ENCODE measurements at regions not wholly inside any gene's neighbourhood (a gene's known extent, or its start where the extent isn't known, plus 50 kb on each side); places are given as distances from the start of the nearest gene placed in this dataset.
"Not testable (repeated sequence)": the region's sequence is repeated elsewhere in the genome, so short reads cannot be mapped to it uniquely, and the experiment has no call there.

GRCh38 chr14:105630935-105631779 lies 104.8 kb downstream of the TMEM121 start:
- peaks cover 41% of the 10 kb centered on the region for H3K9me3 ChIP-seq (ENCODE audit: control insufficient read depth, insufficient read depth, low read length)
- H3K27me3 ChIP-seq (ENCODE audit: control insufficient read depth, insufficient read depth, low read length), result not testable (repeated sequence)

DNA sequence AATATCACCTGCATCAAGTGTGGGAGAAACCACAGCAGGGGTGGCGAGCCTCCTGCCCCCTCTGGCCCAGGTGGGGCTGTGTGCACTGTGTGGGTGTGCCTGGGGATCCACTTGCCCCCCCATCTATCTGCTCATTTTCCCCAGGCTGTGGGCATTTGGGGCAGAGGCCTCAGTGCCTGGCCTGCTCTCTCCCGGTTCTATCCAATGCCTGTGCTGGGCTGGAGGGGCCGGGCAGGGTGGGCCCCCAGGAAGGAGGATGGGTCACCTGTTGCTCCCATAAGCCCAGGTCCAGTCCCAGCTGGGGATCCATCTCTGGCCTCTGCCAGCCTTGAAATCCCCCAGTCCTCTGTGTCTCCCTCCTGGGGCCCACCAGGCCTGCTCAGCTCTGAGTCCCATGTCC lies 105.6 kb downstream of the TMEM121 start:
- peaks cover 46% of the 10 kb centered on the region for H3K9me3 ChIP-seq (ENCODE audit: control insufficient read depth, insufficient read depth, low read length)
- no peaks in the 10 kb centered on the region for H3K27me3 ChIP-seq (ENCODE audit: control insufficient read depth, insufficient read depth, low read length)
- H3K27ac ChIP-seq (ENCODE audit: low read depth, low read length), result no peak overlapping the region
- no peaks in the 10 kb centered on the region for H3K4me1 ChIP-seq (ENCODE audit: control insufficient read depth, insufficient read depth, low read length)
- no peaks in the 10 kb centered on the region for H3K36me3 ChIP-seq (ENCODE audit: control insufficient read depth, insufficient read depth, low read length)
- H3K4me3 ChIP-seq (ENCODE audit: low read depth, low read length), result no peak overlapping the region
- no peak overlapping the region for H3K9ac ChIP-seq (ENCODE audit: low read depth, low read length)

More at GRCh38 chr14:105630935-105631779, 104.8 kb downstream of the TMEM121 start:
- H3K4me3 ChIP-seq (ENCODE audit: low read depth, low read length); H3K4me1 ChIP-seq (ENCODE audit: control insufficient read depth, insufficient read depth, low read length); H3K36me3 ChIP-seq (ENCODE audit: control insufficient read depth, insufficient read depth, low read length); H3K9ac ChIP-seq (ENCODE audit: low read depth, low read length); H3K27ac ChIP-seq (ENCODE audit: low read depth, low read length): not testable (repeated sequence)

DNA sequence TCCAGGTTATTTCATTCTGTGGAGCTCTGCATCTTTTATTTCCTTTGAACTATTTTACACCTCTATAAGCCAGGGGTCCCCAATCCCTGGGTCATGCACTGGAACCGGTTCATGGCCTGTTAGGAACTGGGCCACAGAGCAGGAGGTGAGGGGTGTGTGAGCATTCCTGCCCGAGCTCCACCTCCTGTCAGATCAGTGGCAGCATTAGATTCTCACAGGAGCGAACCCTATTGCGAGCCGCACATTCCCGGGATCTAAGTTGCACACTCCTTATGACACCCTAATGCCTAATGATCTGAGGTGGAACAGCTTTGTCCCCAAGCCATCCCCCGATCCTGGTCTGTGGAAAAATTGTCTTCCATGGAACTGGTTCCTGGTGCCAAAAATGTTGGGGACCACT lies 107.2 kb downstream of the TMEM121 start:
- peaks cover 47% of the 10 kb centered on the region for H3K9me3 ChIP-seq (ENCODE audit: control insufficient read depth, insufficient read depth, low read length)
- not testable (repeated sequence) for H3K4me1 ChIP-seq (ENCODE audit: control insufficient read depth, insufficient read depth, low read length); H3K27me3 ChIP-seq (ENCODE audit: control insufficient read depth, insufficient read depth, low read length); H3K4me3 ChIP-seq (ENCODE audit: low read depth, low read length); H3K27ac ChIP-seq (ENCODE audit: low read depth, low read length); H3K9ac ChIP-seq (ENCODE audit: low read depth, low read length); H3K36me3 ChIP-seq (ENCODE audit: control insufficient read depth, insufficient read depth, low read length)

DNA sequence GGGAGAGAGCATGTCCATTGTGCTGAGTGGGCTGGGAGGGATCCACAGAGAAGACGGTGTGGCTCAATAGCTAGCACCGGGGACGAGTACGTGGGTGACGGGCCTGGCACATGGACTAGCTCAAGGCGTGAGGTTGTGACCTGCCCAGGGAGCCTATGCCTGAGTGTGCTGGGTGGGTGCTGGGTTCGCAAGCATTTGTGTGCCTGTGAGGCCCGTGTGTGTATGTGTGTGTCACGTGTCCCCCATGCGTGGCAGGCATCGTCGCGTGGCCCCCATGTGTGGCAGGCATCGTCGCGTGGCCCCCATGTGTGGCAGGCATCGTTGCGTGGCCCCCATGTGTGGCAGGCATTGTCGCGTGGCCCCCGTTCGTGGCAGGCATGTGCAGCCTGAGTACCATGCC lies 109.2 kb downstream of the TMEM121 start:
- Histone ChIP-seq H3K4me3 (ENCODE audit: low read depth, low read length) (no peak overlapping the region), H3K9me3 (ENCODE audit: control insufficient read depth, insufficient read depth, low read length) (peaks cover 38% of the 10 kb centered on the region)

DNA sequence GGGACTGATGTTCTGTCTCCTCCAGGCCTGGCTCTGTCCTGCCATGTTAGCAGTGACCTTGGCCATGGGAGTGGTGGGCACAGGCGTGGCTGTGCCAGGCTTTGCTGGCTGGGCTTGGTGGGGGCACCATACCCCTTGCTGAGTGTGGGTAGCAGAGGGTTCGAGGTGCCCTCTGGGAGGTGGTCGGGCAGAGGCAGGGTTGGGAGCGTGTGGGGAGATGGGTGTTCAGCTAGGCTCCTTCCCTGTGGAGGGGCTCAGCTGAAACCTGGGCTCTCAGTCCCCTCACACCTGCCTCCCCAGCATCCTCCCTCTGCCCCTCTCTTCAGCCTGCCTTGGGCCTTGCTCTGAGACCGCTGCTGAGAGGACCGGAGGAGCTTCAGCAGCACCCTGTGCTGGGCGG lies 109.6 kb downstream of the TMEM121 start:
- peaks cover 38% of the 10 kb centered on the region for H3K9me3 ChIP-seq (ENCODE audit: control insufficient read depth, insufficient read depth, low read length)
- not testable (repeated sequence) for H3K27me3 ChIP-seq (ENCODE audit: control insufficient read depth, insufficient read depth, low read length); H3K4me1 ChIP-seq (ENCODE audit: control insufficient read depth, insufficient read depth, low read length); H3K36me3 ChIP-seq (ENCODE audit: control insufficient read depth, insufficient read depth, low read length); H3K27ac ChIP-seq (ENCODE audit: low read depth, low read length); H3K9ac ChIP-seq (ENCODE audit: low read depth, low read length); H3K4me3 ChIP-seq (ENCODE audit: low read depth, low read length)

More for the DNA sequence above, 109.2 kb downstream of the TMEM121 start:
- no peak overlapping the region for H3K9ac ChIP-seq (ENCODE audit: low read depth, low read length)
- no peak overlapping the region for H3K27ac ChIP-seq (ENCODE audit: low read depth, low read length)
- no peaks in the 10 kb centered on the region for H3K27me3 ChIP-seq (ENCODE audit: control insufficient read depth, insufficient read depth, low read length)
- no peaks in the 10 kb centered on the region for H3K36me3 ChIP-seq (ENCODE audit: control insufficient read depth, insufficient read depth, low read length)
- H3K4me1 ChIP-seq (ENCODE audit: control insufficient read depth, insufficient read depth, low read length), result no peaks in the 10 kb centered on the region

DNA sequence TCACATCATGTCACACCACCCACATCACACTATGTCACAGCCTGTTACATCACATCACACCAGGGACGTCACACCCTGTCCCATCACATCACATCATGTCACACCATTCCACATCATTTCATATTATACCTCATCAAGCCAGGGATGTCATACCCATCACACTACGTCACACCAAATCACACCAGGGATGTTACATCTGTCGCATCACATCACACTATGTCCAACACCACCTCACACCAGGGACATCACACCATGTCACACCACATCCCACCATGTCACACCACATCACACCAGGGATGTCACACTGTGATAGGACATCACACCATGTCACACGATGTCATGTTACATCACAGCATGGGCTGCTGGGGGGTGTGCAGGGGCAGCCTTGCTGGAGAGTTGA lies 110.6 kb downstream of the TMEM121 start:
- Histone ChIP-seq H3K4me1 (ENCODE audit: control insufficient read depth, insufficient read depth, low read length) (no peaks in the 10 kb centered on the region), H3K9me3 (ENCODE audit: control insufficient read depth, insufficient read depth, low read length) (peaks cover 39% of the 10 kb centered on the region), H3K27ac (ENCODE audit: low read depth, low read length) (no peak overlapping the region), H3K4me3 (ENCODE audit: low read depth, low read length) (no peak overlapping the region), H3K27me3 (ENCODE audit: control insufficient read depth, insufficient read depth, low read length) (no peaks in the 10 kb centered on the region), H3K9ac (ENCODE audit: low read depth, low read length) (no peak overlapping the region), H3K36me3 (ENCODE audit: control insufficient read depth, insufficient read depth, low read length) (no peaks in the 10 kb centered on the region)

DNA sequence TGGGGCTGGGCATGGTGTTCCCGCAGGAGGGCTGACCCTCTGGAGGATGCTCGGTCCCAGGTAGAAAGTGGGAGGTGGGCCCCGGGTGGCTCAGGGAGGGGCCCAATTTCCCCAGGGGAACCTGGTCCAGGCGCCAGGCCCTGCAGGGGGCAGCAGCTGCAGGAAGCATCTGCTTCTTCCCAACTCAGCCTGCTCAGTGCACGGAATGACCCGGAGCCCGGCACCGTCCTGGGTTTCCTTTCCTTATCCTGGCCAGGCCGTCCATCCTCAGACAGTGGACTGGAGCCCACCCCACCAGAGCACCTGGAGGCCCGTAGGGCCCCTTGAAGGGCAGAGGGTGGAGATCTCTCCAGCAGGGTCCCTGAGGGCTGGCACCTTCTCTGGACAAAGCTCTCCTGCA lies 111.0 kb downstream of the TMEM121 start:
- not testable (repeated sequence) for H3K36me3 ChIP-seq (ENCODE audit: control insufficient read depth, insufficient read depth, low read length); H3K4me3 ChIP-seq (ENCODE audit: low read depth, low read length); H3K27ac ChIP-seq (ENCODE audit: low read depth, low read length); H3K27me3 ChIP-seq (ENCODE audit: control insufficient read depth, insufficient read depth, low read length); H3K4me1 ChIP-seq (ENCODE audit: control insufficient read depth, insufficient read depth, low read length); H3K9ac ChIP-seq (ENCODE audit: low read depth, low read length)
- peaks cover 35% of the 10 kb centered on the region for H3K9me3 ChIP-seq (ENCODE audit: control insufficient read depth, insufficient read depth, low read length)

- H3K9ac ChIP-seq (ENCODE audit: low read depth, low read length); H3K36me3 ChIP-seq (ENCODE audit: control insufficient read depth, insufficient read depth, low read length); H3K4me1 ChIP-seq (ENCODE audit: control insufficient read depth, insufficient read depth, low read length); H3K27ac ChIP-seq (ENCODE audit: low read depth, low read length); H3K4me3 ChIP-seq (ENCODE audit: low read depth, low read length); H3K27me3 ChIP-seq (ENCODE audit: control insufficient read depth, insufficient read depth, low read length): not testable (repeated sequence)
- H3K9me3 ChIP-seq (ENCODE audit: control insufficient read depth, insufficient read depth, low read length), result peaks cover 30% of the 10 kb centered on the region
Measured at GRCh38 chr14:105639969-105640931, 113.9 kb downstream of the TMEM121 start.

GRCh38 chr14:105641075-105641937 lies 114.9 kb downstream of the TMEM121 start:
- Histone ChIP-seq H3K36me3 (ENCODE audit: control insufficient read depth, insufficient read depth, low read length) (no peaks in the 10 kb centered on the region), H3K4me1 (ENCODE audit: control insufficient read depth, insufficient read depth, low read length) (no peaks in the 10 kb centered on the region), H3K27ac (ENCODE audit: low read depth, low read length) (no peak overlapping the region), H3K9ac (ENCODE audit: low read depth, low read length) (no peak overlapping the region), H3K9me3 (ENCODE audit: control insufficient read depth, insufficient read depth, low read length) (peaks cover 24% of the 10 kb centered on the region), H3K4me3 (ENCODE audit: low read depth, low read length) (no peak overlapping the region), H3K27me3 (ENCODE audit: control insufficient read depth, insufficient read depth, low read length) (no peaks in the 10 kb centered on the region)

DNA sequence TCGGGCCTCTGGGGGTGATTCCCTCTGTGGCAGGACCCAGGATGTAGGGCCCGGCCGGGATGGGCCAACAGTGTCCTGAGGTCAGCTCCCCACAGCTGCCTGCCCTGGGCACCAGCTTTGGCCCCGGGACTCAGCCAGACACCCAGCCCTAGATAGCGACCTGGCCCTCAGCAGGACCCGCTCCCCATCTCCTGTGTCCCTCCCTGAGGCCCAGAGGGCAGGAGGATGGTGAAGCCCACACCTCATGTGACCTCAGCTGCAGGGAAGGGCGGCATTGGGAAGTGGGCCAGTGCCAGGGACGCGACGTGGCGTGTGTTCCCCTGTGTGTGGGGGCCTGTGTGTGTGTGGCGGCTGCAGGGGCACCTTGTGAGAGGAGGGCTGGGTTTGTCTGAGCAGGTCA lies 115.6 kb downstream of the TMEM121 start:
- not testable (repeated sequence) for H3K36me3 ChIP-seq (ENCODE audit: control insufficient read depth, insufficient read depth, low read length); H3K27ac ChIP-seq (ENCODE audit: low read depth, low read length); H3K27me3 ChIP-seq (ENCODE audit: control insufficient read depth, insufficient read depth, low read length); H3K4me3 ChIP-seq (ENCODE audit: low read depth, low read length); H3K4me1 ChIP-seq (ENCODE audit: control insufficient read depth, insufficient read depth, low read length); H3K9ac ChIP-seq (ENCODE audit: low read depth, low read length)
- H3K9me3 ChIP-seq (ENCODE audit: control insufficient read depth, insufficient read depth, low read length), result peaks cover 26% of the 10 kb centered on the region
